ENCODE measurements at regions not wholly inside any gene's neighbourhood (a gene's known extent, or its start where the extent isn't known, plus 50 kb on each side); places are given as distances from the start of the nearest gene placed in this dataset.
"Not testable (repeated sequence)": the region's sequence is repeated elsewhere in the genome, so short reads cannot be mapped to it uniquely, and the experiment has no call there.

DNA sequence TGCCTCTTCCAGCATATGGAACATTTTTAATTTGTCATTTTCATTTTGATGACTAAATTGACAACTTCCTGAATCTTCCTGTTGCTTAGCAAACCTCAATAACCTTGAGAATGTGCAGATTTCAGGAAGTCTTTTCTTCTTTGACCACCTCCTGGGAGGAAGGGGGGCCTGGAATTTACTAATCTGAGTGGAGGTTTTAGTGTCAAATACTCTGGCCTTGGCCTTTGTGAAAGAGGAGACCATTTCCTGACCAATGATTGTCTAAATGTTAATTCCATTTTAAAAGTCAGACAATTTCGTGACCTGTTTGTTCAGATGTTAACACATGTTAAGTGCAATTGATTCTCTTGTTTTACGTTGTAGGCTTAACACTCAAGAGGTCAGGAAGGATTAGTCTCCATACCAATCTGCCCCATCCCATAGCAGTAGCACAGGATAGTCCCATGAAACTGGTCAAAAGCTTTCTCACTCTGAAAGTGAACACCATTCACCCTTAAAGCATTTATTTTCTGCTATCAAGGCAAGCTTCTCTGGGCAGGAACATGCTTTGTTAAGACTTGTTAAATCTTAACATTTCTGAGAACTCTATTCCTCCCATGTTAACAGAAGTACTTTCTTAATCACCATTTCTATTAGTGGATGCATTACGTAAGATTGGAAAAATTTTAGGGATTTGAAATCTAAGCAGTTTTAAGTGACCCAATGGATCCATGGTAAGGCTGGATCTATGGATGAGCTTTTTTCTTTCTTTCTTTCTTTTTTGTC is 219.6 kb downstream of the RND3 start:
- no peak for DNase-seq (ENCODE audit: low read depth in 2 of 2)

DNA sequence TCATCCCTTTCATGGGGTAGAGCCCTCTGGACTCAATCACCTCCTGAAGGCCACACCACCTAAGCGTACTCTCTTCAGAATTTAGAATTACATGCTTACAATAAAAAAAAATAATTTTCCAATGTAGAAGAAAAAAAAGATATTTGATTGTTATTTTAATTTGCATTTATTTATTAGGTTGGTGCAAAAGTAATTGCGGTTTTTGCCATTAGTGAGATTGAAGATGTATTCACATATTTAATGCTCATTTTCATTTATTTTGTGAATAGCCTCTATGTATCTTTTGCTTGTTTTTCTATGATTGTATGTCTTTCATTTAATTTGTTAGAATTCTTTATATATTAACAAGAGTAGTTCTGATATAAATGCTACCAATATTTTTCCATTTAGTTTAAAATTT is 220.5 kb downstream of the RND3 start:
- no peak for DNase-seq (ENCODE audit: low read depth in 2 of 2)

DNA sequence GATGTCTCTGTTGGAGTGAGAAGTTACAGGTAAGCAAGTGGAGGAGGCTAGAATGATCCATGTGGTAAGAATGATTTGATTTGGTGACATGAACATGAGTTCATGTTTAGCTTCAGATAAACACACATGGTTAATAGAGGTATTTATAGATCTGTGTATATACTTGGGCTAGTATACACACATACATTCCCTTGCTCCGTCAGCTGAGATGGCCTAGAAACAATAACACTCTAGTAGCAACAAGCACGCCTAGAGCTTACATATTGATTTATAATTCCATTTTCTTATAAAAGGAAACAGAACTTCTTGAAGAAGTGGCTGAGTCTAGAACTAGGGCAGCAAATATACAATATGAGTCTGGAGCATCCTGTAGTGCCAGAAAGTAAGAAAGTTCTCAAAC is 223.0 kb downstream of the RND3 start:
- DNase-seq (ENCODE audit: low read depth in 2 of 2), result no peak

DNA sequence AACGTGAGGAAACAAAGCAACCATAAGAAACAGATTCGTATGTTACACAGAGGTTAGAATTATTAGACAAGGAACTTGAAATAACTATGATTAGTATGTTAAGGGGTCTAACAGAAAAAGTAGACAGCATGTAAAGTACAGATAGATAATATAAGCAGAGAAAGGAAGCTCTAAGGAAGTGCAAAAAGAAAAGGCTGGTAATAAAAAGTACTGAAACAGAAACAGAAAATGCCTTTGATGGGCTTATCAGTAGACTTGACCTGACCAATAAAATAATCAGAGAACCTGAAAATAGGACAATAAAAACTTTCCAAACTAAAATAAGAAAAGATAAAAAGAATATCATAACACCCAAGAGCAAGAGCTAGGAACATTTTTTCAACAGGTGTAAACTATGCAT is 225.8 kb downstream of the RND3 start:
- no peak for DNase-seq (ENCODE audit: low read depth in 2 of 2)

DNA sequence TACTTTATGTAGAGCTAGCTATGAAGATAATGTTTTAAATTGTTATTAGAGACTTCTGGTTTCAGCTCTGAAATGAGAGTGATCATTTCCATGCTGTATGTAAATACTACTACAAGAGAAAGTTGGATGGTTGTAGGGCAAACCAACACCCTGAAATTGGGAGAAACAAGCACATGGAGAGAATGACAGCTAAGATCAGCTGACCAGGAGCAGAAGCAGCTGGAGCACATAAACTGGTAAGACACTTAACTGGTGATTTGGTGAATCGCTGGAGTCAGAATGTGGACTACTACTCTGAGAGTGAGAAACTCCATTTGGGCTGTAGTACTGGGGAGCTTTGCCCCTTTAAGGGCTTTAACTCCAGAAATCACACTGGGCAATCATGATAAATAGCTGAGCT is 226.8 kb downstream of the RND3 start:
- DNase-seq (ENCODE audit: low read depth in 2 of 2), result no peak

DNA sequence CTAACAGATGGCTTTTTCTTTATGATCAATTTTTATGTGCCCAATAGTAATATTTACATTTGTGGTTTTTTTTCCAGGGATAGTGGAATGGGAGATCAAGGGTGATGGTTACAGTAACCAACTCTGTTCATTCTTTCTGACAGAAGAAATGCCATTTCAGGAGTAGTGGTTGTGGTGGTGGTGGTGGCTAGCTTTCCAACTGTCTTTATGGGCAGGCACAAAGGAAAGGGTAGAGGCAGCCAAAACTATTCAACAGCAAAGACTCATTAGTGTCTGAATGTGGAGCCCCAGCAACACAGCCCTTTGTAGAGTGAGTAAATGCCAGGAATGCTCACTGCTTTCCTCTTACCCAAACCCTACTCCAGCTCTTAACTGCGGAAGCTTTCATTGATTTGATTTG is 227.7 kb downstream of the RND3 start:
- no peak for DNase-seq (ENCODE audit: low read depth in 2 of 2)

DNA sequence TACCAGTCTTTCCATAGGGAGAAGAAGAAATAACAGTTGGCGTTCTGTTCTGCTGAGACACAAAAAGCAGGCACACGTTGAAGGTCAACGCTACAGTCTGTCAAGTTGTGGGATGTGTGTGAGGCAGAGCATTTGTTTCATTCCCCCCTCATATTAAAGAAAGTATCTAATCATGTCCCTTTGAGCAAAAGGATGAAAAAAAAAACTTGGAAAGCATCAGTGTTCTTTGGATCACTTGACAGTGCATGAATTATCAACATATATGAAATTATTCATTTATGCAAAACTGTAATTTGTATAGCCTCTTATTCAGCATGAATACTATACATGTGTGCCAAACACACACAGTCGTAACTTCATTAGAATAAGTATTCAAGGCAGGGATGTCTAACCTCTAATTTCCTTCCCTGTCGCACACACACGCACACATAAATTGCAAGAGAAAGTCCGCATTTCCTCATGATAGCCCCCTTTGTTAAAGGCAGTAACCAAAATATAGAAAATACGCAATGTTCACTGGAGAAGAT is 228.6 kb downstream of the RND3 start:
- no peak for DNase-seq (ENCODE audit: low read depth in 2 of 2)

DNA sequence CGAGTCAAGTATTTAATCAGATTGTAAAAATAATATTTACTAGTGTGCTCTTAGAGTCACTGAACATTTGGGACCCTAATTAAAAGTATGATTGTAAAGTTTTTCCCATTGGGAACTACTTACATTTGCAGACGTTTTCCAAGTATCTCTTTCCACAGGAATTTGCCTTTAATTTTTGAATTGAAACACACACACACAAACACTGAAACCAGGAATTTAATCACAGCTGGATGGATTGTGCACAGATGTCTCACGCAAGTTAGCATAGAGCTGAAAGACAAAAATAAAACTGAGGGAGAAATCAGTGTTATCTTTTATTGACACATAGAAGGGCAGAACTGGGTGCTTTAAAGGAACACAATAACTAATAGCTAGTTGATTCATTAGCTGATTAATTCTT is 230.7 kb downstream of the RND3 start:
- peak in 1 of 2 experiments; percentile 21 for DNase-seq (ENCODE audit: low read depth in 2 of 2)

DNA sequence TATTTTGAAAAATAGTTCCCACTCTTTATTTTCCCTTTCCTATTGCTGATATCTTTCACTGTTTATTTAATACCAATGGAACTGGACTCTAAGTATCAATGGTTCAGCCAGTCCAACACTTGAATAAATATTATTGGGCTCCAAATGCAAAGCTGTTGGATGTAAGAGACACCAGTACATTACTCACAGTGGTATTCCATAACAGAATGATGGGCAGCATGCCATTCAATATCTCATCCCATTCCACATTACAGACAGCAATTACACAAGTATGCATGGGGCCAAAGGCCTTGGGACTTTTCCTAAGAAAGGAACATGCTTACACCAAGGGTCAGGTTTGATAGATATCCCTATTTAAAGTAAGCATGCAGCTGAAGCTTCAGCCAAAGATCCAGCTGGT is 231.9 kb downstream of the RND3 start:
- DNase-seq (ENCODE audit: low read depth in 2 of 2), result peak; percentile 24 to 32

DNA sequence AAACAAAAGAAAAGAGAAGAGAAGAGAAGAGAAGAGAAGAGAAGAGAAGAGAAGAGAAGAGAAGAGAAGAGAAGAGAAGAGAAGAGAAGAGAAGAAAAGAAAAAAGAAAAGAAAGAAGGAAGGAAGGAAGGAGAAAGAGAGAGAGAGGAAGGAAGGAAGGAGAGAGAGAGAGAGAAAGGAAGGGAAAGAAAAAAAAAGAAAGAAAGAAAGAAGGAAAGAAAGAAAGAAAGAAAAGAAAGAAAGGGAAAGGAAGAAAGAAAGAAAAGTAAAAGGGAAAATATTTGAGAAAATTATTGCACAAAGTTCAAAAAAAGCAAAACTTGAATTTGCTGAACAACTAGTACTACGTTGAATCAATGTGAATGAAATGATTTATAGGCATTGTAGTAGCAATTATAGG is 237.7 kb downstream of the RND3 start:
- DNase-seq (ENCODE audit: low read depth in 2 of 2), result not testable (repeated sequence)

DNA sequence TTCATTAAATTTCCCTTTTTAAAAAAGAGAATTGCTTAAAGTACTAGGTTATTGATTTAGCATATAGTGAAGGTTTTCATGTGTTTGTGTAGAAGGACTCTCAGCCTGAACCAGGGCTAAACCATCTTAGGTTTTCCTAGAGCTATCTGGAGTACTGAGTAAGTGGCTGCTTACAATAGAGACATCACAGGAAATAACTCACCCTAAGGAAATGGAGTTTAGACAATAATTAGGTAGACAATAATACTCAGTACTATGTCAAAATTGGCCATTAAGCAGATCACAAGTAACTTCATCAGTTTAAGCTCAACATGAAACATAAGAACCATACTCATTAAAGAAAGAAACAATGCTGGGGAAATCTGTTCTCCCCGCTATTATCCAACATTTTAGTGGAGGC is 240.0 kb downstream of the RND3 start:
- DNase-seq (ENCODE audit: low read depth in 2 of 2), result no peak

DNA sequence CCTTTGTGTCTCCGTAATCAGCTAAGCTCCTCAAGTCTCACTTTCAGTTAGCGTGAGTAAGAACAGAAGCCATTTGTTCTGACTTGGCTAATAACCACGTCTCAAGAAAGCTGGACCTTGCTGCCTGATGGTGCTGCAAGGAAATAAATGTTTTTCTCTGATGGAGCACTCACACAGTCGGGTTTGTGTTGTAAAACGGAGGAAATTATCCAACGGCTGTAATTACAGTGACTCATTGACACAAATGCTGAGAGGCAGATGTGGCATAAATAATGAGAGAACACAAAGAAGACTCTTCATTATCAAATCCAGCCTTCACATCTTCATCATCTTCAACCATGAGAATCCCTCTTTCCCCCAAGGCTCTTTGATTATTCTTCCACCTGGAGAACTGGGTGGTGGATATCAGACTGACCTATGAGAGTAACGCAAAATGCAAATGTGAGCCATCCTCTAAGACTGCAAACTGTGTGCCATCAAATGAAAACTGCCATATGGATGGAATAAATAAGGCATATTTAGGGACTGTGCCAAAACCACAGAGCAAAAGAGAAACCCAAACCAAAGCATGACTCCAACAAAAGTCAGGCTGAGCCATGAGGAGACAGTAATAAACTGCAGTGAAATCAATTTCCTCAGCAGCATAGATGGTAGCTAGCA is 252.6 kb downstream of the RND3 start:
- peak; percentile 92 to 94 for DNase-seq (ENCODE audit: low read depth in 2 of 2)

DNA sequence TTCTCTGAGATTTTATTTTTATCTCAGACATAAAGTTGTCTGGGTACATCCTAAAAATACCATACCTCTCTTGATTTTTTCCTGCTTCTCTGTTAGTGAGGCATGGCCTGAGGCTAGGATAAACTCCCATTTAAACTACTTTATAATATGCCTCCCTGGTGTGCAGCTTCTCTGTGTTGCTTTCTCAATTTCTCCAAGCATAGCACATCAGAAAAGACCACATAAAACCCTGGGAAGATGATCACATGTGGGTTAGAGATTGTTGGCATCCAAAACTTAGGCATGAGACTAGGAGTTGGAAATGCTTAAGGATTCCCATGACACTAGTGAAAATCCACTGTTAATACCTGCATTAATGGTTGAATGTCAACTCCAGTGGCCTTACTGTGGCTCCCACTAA is 254.6 kb downstream of the RND3 start:
- DNase-seq (ENCODE audit: low read depth in 2 of 2), result no peak

DNA sequence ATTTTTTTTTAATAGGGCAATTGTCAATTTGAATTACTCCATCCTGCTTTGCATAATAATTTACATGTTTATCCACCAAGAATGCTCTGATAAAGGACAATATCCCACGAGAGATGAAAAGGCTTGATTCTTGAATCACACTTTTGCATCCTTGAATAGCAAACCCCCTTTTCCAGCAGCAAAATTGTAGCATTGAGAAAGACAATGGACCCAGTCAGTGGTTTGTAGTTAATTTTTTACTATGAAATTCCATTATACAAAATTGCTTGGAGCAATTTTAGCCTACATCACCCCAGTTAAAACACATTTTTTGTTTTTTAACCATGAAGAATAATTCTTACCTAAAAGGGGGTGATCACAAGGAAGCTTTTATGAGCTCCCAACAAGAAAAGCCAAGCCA is 255.1 kb downstream of the RND3 start:
- DNase-seq (ENCODE audit: low read depth in 2 of 2), result no peak

DNA sequence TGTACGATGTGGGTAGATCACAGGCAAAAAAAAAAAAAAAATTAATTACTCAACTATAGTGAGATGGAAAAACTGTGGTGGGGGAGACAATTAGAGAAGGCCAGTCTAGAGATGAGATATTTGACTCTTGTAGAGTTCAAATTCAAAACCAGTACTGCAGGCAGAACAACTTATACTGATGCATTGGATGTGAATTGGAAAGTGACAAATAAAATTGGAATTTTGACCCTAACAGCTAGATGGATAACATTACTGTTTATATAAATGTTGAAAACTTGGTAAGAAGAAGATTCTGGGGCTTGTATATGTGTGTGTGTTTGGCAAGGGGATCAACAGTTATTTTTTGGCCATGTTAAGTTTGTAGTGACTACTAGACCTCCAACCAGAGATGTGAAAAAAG is 256.9 kb downstream of the RND3 start:
- no peak for DNase-seq (ENCODE audit: low read depth in 2 of 2)

DNA sequence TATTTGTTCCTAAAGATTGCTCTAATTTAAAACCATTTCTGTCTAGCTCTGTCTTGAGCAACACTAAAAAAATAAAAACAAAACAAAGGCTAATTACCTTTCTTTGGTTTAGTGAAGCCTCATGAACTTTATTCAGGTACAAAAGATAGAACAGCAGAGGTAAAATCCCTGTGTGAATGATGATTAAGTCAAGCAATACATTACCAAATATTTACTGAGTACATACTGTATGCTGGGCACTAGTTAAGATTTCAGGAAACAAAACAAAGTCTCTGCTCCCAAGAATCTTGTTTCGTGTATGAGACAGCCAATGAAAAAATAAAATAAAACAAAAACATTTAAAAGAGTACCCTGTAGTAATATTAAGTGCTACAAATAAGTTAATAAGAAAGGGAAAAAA is 257.5 kb downstream of the RND3 start:
- DNase-seq (ENCODE audit: low read depth in 2 of 2), result no peak

DNA sequence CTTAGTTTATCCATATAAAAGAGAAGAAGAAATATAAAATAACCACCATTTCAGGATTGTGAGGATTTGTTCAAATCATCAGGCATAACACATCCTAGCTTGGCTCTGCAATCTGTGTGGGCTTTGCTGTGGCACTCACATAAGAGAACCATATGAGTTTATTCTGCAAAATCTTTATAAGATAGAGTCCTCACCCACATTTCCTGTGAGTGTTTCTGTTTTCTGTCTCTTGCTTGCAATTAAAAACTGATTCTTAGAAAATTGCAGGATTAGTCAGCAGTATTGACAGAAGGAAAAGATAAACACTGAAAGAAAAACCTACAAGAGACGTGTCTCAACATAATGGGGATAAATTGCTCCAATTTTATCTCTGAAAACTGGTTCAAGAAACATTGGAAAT is 258.5 kb downstream of the RND3 start:
- no peak for DNase-seq (ENCODE audit: low read depth in 2 of 2)

DNA sequence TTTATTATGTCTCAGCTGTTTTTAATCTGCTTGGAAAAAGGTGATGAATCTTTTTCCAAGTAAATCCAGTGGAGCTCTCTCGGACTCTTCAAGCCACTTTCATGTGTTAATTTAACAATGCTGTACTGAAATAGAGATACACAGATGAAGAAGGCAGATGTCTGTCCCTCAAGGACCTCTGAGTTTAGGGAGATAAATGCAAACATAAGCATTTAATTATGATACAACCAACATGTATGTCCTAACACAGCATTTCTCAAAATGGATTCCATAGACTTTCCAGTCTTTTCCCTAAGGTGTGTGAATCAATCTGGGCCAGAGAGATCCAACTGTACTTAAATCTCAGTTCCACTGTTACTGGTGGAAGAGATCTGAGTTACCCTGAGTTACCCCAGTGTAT is 262.4 kb downstream of the RND3 start:
- DNase-seq (ENCODE audit: low read depth in 2 of 2), result no peak

DNA sequence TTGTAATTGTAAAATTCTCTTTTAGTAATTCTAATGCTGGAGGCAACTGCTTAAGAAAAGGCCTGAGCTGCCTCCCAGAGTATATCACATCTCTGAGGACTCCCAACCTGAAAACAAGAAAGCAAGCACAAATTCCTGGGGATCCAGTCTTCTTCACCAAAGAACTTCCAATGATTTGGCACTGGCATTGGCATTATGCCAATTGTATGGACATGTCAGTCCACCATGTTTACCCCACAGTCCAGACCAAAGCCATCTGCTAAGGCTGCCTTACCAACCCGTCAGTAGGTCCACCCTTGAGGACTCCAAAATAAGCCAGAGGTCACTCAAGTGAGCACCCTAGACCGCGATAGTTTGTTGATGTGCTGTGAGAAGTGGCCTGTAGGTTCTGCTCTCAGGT is 263.1 kb downstream of the RND3 start:
- no peak for DNase-seq (ENCODE audit: low read depth in 2 of 2)

DNA sequence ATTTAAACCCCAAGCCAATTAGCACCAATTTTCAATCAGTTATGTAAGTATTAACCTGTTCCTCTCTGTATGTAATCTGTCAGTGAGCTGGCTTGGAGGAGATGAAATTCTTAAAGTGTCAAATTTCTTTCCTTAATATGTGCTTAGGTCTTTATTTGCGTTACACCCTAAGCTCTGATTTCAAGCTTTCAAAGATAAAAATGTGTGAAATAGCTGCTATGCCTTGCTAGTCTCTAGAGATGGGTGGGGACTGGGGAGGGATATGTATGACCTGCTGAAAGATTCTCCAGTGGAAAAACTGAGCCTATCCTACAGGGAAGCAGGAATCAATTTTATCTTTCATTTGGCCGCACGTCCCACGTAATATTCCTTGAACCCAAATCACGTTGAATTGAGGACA is 264.5 kb downstream of the RND3 start:
- DNase-seq (ENCODE audit: low read depth in 2 of 2), result no peak

DNA sequence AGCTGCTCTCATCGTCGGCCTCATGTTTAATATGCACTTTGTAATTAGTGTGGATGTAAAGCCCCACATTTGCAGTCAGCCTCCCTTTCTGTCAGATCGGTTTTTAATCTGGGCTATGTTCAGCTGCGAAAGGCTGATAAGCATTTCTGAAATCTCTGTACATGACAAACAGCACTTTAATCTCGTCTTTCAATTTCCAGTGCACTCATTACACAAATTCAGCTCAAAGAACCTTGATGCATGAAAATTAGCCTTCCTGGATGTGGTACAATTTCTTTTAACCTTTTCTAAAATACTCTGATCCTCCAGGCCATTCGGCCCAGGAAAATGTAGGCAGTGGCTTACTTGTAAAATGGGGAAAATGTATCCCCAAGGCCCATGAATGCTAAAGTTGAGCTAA is 265.1 kb downstream of the RND3 start:
- DNase-seq (ENCODE audit: low read depth in 2 of 2), result no peak

DNA sequence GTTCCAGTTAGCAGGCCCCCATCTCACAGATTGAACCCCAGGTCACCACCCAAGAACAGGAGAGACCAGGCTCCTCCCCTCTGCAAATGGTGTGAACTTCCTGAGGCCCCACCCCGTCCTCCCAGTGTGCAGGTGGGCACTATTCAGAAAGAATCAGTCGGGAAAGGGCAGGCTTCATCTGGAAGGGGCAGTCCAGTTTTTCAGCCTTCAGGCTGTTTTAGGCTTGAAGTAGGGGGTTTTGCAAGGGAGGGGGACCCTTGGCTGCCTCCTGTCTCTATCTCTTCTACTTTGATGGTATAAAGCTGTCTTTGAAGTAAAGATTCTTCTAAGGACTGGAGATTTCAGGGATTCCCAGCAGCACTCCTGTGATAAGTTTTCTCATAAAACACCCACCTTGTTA is 267.6 kb downstream of the RND3 start:
- DNase-seq (ENCODE audit: low read depth in 2 of 2), result no peak

DNA sequence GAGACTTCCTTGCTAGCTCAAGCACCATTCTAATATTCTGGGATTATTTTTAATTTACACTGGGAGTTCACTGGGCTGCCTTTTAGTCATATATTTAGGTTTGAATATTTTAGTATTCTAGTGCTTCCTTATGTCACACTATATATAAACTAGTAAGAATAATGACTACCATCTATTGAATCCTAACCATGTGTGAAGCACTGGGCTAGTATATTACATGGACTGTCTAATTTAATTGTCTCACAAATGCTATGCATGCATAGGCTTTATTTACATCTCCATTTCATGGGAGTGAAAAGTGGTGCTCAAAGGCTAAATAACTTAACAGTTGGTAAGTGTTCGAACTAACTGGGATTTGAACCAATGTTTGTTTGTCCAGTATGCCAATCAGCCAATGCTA is 272.4 kb downstream of the RND3 start:
- DNase-seq (ENCODE audit: low read depth in 2 of 2), result no peak

DNA sequence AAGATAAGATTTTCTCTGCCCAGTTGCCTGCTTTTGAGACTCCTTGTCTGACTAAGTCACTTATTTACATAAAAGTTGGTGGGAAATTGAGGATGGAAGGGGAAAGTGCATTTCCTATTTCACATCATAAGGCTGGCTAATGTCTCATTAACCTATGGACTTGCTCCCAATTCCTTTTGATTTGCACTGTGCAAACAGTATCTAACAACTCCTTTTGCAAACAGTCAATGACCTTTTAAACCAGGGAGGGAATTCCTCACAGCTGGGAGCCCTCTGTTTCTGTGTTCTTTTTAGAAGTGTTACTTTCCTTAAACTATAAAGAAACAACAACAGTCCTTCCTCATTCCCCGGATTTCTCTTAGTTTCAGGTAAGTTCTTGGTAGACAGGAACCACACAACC is 272.8 kb downstream of the RND3 start:
- no peak for DNase-seq (ENCODE audit: low read depth in 2 of 2)
